Astrocyte (in vitro differentiated cells and primary cell): ENCODE measurements at regions not wholly inside any gene's neighbourhood (a gene's known extent, or its start where the extent isn't known, plus 50 kb on each side); places are given as distances from the start of the nearest gene placed in this dataset.

ENCODE experiments used
- DNase-seq: peaks from one replicate; pipeline ENCODE4 v3.0.0-alpha.2; 2010; ENCODE audit warnings: low read depth
- FAIRE-seq: peaks from 2 replicates; lab custom pipeline; 2011; peaks lifted over from hg19 to GRCh38; lab: Jason Lieb, UNC
- H2AFZ ChIP-seq: 2 replicates; pipeline ENCODE4 v1.6.0; 2012; ENCODE audit warnings: low read depth, low read length, inconsistent platforms
- H3K27ac ChIP-seq: 2 replicates; pipeline ENCODE4 v1.5.1; 2011; ENCODE audit warnings: low read depth, low read length, inconsistent platforms
- H3K27me3 ChIP-seq: 2 replicates; pipeline ENCODE4 v1.6.0; 2011; ENCODE audit warnings: low read length, inconsistent platforms; ENCODE audit not compliant: insufficient read depth
- H3K36me3 ChIP-seq: 2 replicates; pipeline ENCODE4 v1.5.1; 2011; ENCODE audit warnings: low read length, inconsistent platforms; ENCODE audit not compliant: insufficient read depth
- H3K4me1 ChIP-seq: 2 replicates; pipeline ENCODE4 v1.5.1; 2011; ENCODE audit warnings: low read length, inconsistent platforms; ENCODE audit not compliant: insufficient read depth
- H3K4me2 ChIP-seq: 2 replicates; pipeline ENCODE4 v1.6.0; 2012; ENCODE audit warnings: low read length, inconsistent platforms
- H3K4me3 ChIP-seq: 2 replicates; pipeline ENCODE4 v1.5.1; 2011; ENCODE audit warnings: low read depth, mild to moderate bottlenecking, low read length, inconsistent platforms; ENCODE audit not compliant: insufficient read depth
- H3K79me2 ChIP-seq: 2 replicates; pipeline ENCODE4 v1.6.0; 2012; ENCODE audit warnings: mild to moderate bottlenecking, low read length, inconsistent platforms; ENCODE audit not compliant: insufficient read depth
- H3K9ac ChIP-seq: 2 replicates; pipeline ENCODE4 v1.6.0; 2012; ENCODE audit warnings: mild to moderate bottlenecking, low read length, inconsistent platforms
- H3K9me3 ChIP-seq: 2 replicates; pipeline ENCODE4 v1.5.1; 2012; ENCODE audit warnings: low read depth, mild to moderate bottlenecking, low read length, inconsistent platforms; ENCODE audit not compliant: insufficient read depth
- H4K20me1 ChIP-seq: 2 replicates; pipeline ENCODE4 v1.6.0; 2012; ENCODE audit warnings: low read length, inconsistent platforms; ENCODE audit not compliant: insufficient read depth
- H3K27ac Mint-ChIP-seq: one replicate; pipeline ENCODE4 v1.8.0; 2021; ENCODE audit warnings: mild to moderate bottlenecking, mixed read lengths; ENCODE audit not compliant: unreplicated experiment
- H3K27me3 Mint-ChIP-seq: one replicate; pipeline ENCODE4 v1.8.0; 2021; ENCODE audit warnings: low read depth, mixed read lengths; ENCODE audit not compliant: unreplicated experiment
- H3K36me3 Mint-ChIP-seq: one replicate; pipeline ENCODE4 v1.8.0; 2021; ENCODE audit warnings: low read depth, mixed read lengths; ENCODE audit not compliant: unreplicated experiment
- H3K4me1 Mint-ChIP-seq: one replicate; pipeline ENCODE4 v1.8.0; 2021; ENCODE audit warnings: low read depth, mixed read lengths; ENCODE audit not compliant: unreplicated experiment
- H3K4me3 Mint-ChIP-seq: one replicate; pipeline ENCODE4 v1.8.0; 2021; ENCODE audit warnings: mild to moderate bottlenecking, moderate library complexity, mixed read lengths; ENCODE audit not compliant: unreplicated experiment
- H3K9me3 Mint-ChIP-seq: one replicate; pipeline ENCODE4 v1.8.0; 2021; ENCODE audit warnings: mild to moderate bottlenecking, mixed read lengths; ENCODE audit not compliant: unreplicated experiment
- CTCF ChIP-seq: IDR thresholded peaks from 2 replicates; pipeline ENCODE4 v1.5.1; 2011; ENCODE audit warnings: low read depth, mild to moderate bottlenecking, inconsistent platforms, low read length, moderate library complexity; ENCODE audit not compliant: insufficient read depth
- EZH2 ChIP-seq: IDR thresholded peaks from 2 replicates; pipeline ENCODE4 v1.6.1; 2012; ENCODE audit warnings: mild to moderate bottlenecking, low read length, inconsistent platforms; ENCODE audit not compliant: insufficient read depth

GRCh38 chr4:81988178-81988577, 385.6 kb downstream of the HNRNPD start:
- Mint-ChIP-seq H3K4me1 (no peaks in the 10 kb centered on the region), H3K9me3 (no peaks in the 10 kb centered on the region), H3K27ac (no peak overlapping the region), H3K27me3 (peaks cover 15% of the 10 kb centered on the region), H3K4me3 (no peak overlapping the region), H3K36me3 (no peaks in the 10 kb centered on the region)
- no peak overlapping the region for H2AFZ ChIP-seq
- H3K27me3 ChIP-seq, result no peaks in the 10 kb centered on the region
- no peak overlapping the region for H3K4me3 ChIP-seq
- H3K9ac ChIP-seq, result no peak overlapping the region
- no peaks in the 10 kb centered on the region for H3K4me1 ChIP-seq
- H3K79me2 ChIP-seq, result no peaks in the 10 kb centered on the region
- H3K4me2 ChIP-seq, result no peak overlapping the region
- FAIRE-seq (no peak), DNase-seq (no peak)
- no peaks in the 10 kb centered on the region for H3K36me3 ChIP-seq
- H3K9me3 ChIP-seq, result no peaks in the 10 kb centered on the region
- H4K20me1 ChIP-seq, result no peaks in the 10 kb centered on the region
- H3K27ac ChIP-seq, result no peak overlapping the region
- TF ChIP-seq CTCF (no peak), EZH2 (no peak)

DNA sequence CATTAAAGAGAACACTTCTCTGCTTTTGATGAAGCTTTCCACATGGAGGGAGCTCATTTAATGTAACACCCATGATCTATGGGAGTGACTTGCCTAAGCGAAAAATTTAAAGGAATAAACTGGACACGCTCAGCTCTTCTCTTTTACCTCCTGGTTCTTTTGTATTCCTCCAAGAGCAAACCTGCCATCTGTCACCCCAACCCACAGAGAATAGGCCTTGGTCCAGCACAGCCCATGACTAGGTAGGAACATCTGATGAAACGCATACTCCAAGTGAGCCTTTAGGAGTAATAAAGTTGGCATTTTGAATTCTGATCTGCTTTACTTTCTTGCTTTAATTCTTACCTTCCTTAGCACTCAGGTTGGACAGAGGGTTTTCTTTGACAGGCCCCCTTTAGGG, 389.0 kb downstream of the HNRNPD start:
- DNase-seq, result no peak
- Histone ChIP-seq H3K27ac (no peak overlapping the region), H3K4me1 (no peaks in the 10 kb centered on the region), H3K9me3 (no peaks in the 10 kb centered on the region), H2AFZ (no peak overlapping the region), H3K36me3 (no peaks in the 10 kb centered on the region), H3K4me2 (no peak overlapping the region), H3K79me2 (no peaks in the 10 kb centered on the region), H4K20me1 (no peaks in the 10 kb centered on the region), H3K9ac (no peak overlapping the region), H3K4me3 (no peak overlapping the region), H3K27me3 (no peaks in the 10 kb centered on the region)
- Mint-ChIP-seq H3K27me3 (peaks cover 7% of the 10 kb centered on the region), H3K4me3 (no peak overlapping the region), H3K9me3 (no peaks in the 10 kb centered on the region), H3K4me1 (no peaks in the 10 kb centered on the region), H3K27ac (no peak overlapping the region), H3K36me3 (no peaks in the 10 kb centered on the region)
- FAIRE-seq, result no peak
- TF ChIP-seq CTCF (no peak), EZH2 (no peak)

GRCh38 chr4:81982846-81983540, 390.8 kb downstream of the HNRNPD start:
- Histone ChIP-seq H3K4me1 (no peaks in the 10 kb centered on the region), H3K4me2 (no peak overlapping the region), H3K27me3 (no peaks in the 10 kb centered on the region), H4K20me1 (no peaks in the 10 kb centered on the region), H3K4me3 (no peak overlapping the region), H3K79me2 (no peaks in the 10 kb centered on the region), H3K9me3 (no peaks in the 10 kb centered on the region), H3K27ac (no peak overlapping the region), H2AFZ (no peak overlapping the region), H3K36me3 (no peaks in the 10 kb centered on the region), H3K9ac (no peak overlapping the region)
- Mint-ChIP-seq H3K4me3 (no peak overlapping the region), H3K27ac (no peak overlapping the region), H3K36me3 (no peaks in the 10 kb centered on the region), H3K4me1 (no peaks in the 10 kb centered on the region), H3K9me3 (no peaks in the 10 kb centered on the region), H3K27me3 (peaks cover 7% of the 10 kb centered on the region)
- TF ChIP-seq CTCF, result no peak
- TF ChIP-seq EZH2, result no peak
- no peak for DNase-seq
- FAIRE-seq, result no peak
